HL-60 (cell line): ENCODE measurements at regions not wholly inside any gene's neighbourhood (a gene's known extent, or its start where the extent isn't known, plus 50 kb on each side); places are given as distances from the start of the nearest gene placed in this dataset.
"Not testable (repeated sequence)": the region's sequence is repeated elsewhere in the genome, so short reads cannot be mapped to it uniquely, and the experiment has no call there.

Source experiments
- CTCF ChIP-seq: IDR thresholded peaks from one replicate; pipeline ENCODE4 v1.5.1; 2011; ENCODE audit warnings: low read length, control low read depth, inconsistent platforms; ENCODE audit not compliant: insufficient read depth
- POLR2AphosphoS5 ChIP-seq: IDR thresholded peaks from 2 replicates; pipeline ENCODE4 v1.6.1; 2012; ENCODE audit warnings: low read depth

DNA sequence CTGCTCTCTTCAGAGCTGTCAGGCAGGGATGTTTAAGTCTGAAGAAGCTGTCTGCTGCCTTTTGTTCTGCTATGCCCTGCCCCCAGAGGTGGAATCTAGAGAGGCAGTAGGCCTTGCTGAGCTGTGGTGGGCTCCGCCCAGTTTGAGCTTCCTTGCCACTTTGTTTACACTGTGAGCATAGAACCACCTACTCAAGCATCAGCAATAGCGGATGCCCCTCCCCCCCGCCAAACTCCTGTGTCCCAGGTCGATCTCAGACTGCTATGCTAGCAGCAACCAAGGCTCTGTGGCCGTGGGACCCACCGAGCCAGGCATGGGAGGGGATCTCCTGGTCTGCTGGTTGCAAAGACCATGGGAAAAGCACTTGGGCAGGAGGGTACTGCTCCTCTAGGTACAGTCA is 140.5 kb upstream of the PLXNC1 start:
- TF ChIP-seq CTCF, POLR2AphosphoS5: not testable (repeated sequence)
